IMR-90 (cell line): ENCODE measurements at regions not wholly inside any gene's neighbourhood (a gene's known extent, or its start where the extent isn't known, plus 50 kb on each side); places are given as distances from the start of the nearest gene placed in this dataset.

Experiments used
- ATAC-seq: fragments of 200-7000 bp; cut with Tn5 transposase; 2 replicates; pipeline ENCODE4 v1.9.1; 2020; ENCODE audit warnings: low read depth, mild to moderate bottlenecking, moderate library complexity
- BruUV-seq: library from RNA; stranded (reverse); fragments of 400-500 nt; replicated peaks from 2 replicates; lab custom pipeline; 2021; lab: Mats Ljungman, UMichigan
- CTCF ChIA-PET: fragments of 300-600 bp; formaldehyde crosslinking; extraction: SDS; loops from one replicate; lab custom pipeline; 2021; ENCODE audit warnings: antibody characterized with exemption; lab: Yijun Ruan, JAX
- POLR2A ChIA-PET: fragments of 300-600 bp; sonication (Branson Sonifier 250); formaldehyde crosslinking; loops from one replicate; lab custom pipeline; 2022; ENCODE audit warnings: antibody characterized with exemption; ENCODE audit not compliant: unreplicated experiment; lab: Charles Lee
- DNase-seq: peaks from one replicate; pipeline ENCODE4 v3.0.0; 2013
- H2AFZ ChIP-seq: replicated peaks from 2 replicates; pipeline ENCODE3; 2013; ENCODE audit warnings: low read length, mild to moderate bottlenecking; ENCODE audit not compliant: poor library complexity
- H2AK5ac ChIP-seq: 2 replicates; pipeline ENCODE4 v1.6.1; 2013; ENCODE audit warnings: low read depth, low read length, inconsistent platforms
- H2AK9ac ChIP-seq: replicated peaks from 2 replicates; pipeline ENCODE3; 2013; ENCODE audit warnings: mild to moderate bottlenecking, low read depth, low read length, moderate library complexity; ENCODE audit not compliant: poor library complexity
- H2BK120ac ChIP-seq: 2 replicates; pipeline ENCODE4 v1.6.1; 2013; ENCODE audit warnings: low read depth, low read length, inconsistent platforms
- H2BK15ac ChIP-seq: 3 replicates; pipeline ENCODE4 v1.6.1; 2013; ENCODE audit warnings: low read depth, low read length, inconsistent platforms
- H2BK20ac ChIP-seq: 2 replicates; pipeline ENCODE4 v1.6.1; 2013; ENCODE audit warnings: low read depth, mild to moderate bottlenecking, inconsistent platforms, low read length, moderate library complexity
- H2BK5ac ChIP-seq: 2 replicates; pipeline ENCODE4 v1.6.1; 2013; ENCODE audit warnings: mild to moderate bottlenecking, low read depth, low read length, inconsistent platforms; ENCODE audit not compliant: poor library complexity, severe bottlenecking
- H3K14ac ChIP-seq: replicated peaks from 2 replicates; pipeline ENCODE4 v1.6.1; 2013; ENCODE audit warnings: low read depth, low read length, inconsistent platforms
- H3K18ac ChIP-seq: 2 replicates; pipeline ENCODE4 v1.6.1; 2013; ENCODE audit warnings: low read depth, low read length, control low read depth
- H3K23ac ChIP-seq: 2 replicates; pipeline ENCODE4 v1.6.1; 2013; ENCODE audit warnings: low read depth, low read length, inconsistent platforms
- H3K27ac ChIP-seq: 2 replicates; pipeline ENCODE4 v1.5.1; 2013; ENCODE audit warnings: mild to moderate bottlenecking, control low read depth, low read length; ENCODE audit not compliant: insufficient read depth
- H3K27me3 ChIP-seq: 2 replicates; pipeline ENCODE4 v1.6.1; 2013; ENCODE audit warnings: low read length; ENCODE audit not compliant: control insufficient read depth, insufficient read depth
- H3K36me3 ChIP-seq: 2 replicates; pipeline ENCODE4 v1.6.1; 2013; ENCODE audit warnings: low read length, mixed read lengths; ENCODE audit not compliant: control insufficient read depth, insufficient read depth
- H3K4ac ChIP-seq: 2 replicates; pipeline ENCODE4 v1.6.1; 2013; ENCODE audit warnings: low read depth, low read length, inconsistent platforms
- H3K4me1 ChIP-seq: 2 replicates; pipeline ENCODE4 v1.6.1; 2013; ENCODE audit warnings: low read length, mixed read lengths; ENCODE audit not compliant: control insufficient read depth, insufficient read depth
- H3K4me2 ChIP-seq: 2 replicates; pipeline ENCODE4 v1.6.1; 2013; ENCODE audit warnings: low read depth, mild to moderate bottlenecking, control low read depth, low read length, moderate library complexity
- H3K4me3 ChIP-seq: 2 replicates; pipeline ENCODE4 v1.5.1; 2013; ENCODE audit warnings: low read depth, mild to moderate bottlenecking, control low read depth, low read length, moderate library complexity; ENCODE audit not compliant: insufficient read depth
- H3K56ac ChIP-seq: 2 replicates; pipeline ENCODE4 v1.6.1; 2013; ENCODE audit warnings: low read length, inconsistent platforms; ENCODE audit not compliant: insufficient read depth; ENCODE audit errors: extremely low read depth
- H3K79me1 ChIP-seq, 2 experiments: 2 replicates each; pipeline ENCODE4 v1.6.1; 2013; ENCODE audit warnings: low read length in 2 of 2, inconsistent platforms in 1 of 2, low read depth in 1 of 2
- H3K9ac ChIP-seq: 2 replicates; pipeline ENCODE4 v1.6.1; 2013; ENCODE audit warnings: low read depth, low read length, control low read depth
- H3K9me1 ChIP-seq: 2 replicates; pipeline ENCODE4 v1.6.1; 2013; ENCODE audit warnings: low read length, inconsistent platforms; ENCODE audit not compliant: insufficient read depth
- H3K9me3 ChIP-seq: 2 replicates; pipeline ENCODE4 v1.6.1; 2013; ENCODE audit warnings: low read length; ENCODE audit not compliant: control insufficient read depth, insufficient read depth
- H4K20me1 ChIP-seq: 2 replicates; pipeline ENCODE4 v1.6.1; 2013; ENCODE audit warnings: low read length, inconsistent platforms; ENCODE audit not compliant: insufficient read depth
- H4K5ac ChIP-seq: 2 replicates; pipeline ENCODE4 v1.6.1; 2013; ENCODE audit warnings: mild to moderate bottlenecking, low read depth, low read length, control low read depth
- H4K8ac ChIP-seq, 2 experiments: 2 replicates each; pipeline ENCODE4 v1.6.1; 2013; ENCODE audit warnings: low read depth in 2 of 2, low read length in 2 of 2, control low read depth in 1 of 2, inconsistent platforms in 1 of 2
- H4K91ac ChIP-seq: 2 replicates; pipeline ENCODE4 v1.6.1; 2013; ENCODE audit warnings: low read depth, low read length, inconsistent platforms; ENCODE audit not compliant: insufficient read depth
- MAFK ChIP-seq: IDR thresholded peaks from 2 replicates; pipeline ENCODE4 v1.6.1; 2012; ENCODE audit warnings: low read depth, low read length, improper control_type of control experiment
- POLR2A ChIP-seq: IDR thresholded peaks from 2 replicates; pipeline ENCODE4 v1.6.1; 2012; ENCODE audit warnings: mild to moderate bottlenecking, low read depth, low read length
- RAD21 ChIP-seq: IDR thresholded peaks from 2 replicates; pipeline ENCODE4 v1.6.1; 2012; ENCODE audit warnings: low read length, improper control_type of control experiment
- WGBS, 2 experiments: methylation state at CpG; one replicate each; pipeline versions ENCODE4 v1.1.5 to v1.1.7; 2013; ENCODE audit warnings: missing lambda C conversion rate in 2 of 2; ENCODE audit not compliant: insufficient read length in 1 of 2; ENCODE audit errors: extremely low coverage in 2 of 2; 5-methylcytosine and 5-hydroxymethylcytosine counted together
- dilution Hi-C: fragments of 300-500 bp; cut with HindIII; formaldehyde crosslinking; loops from one replicate; pipeline ENCODE4 v1.14.3; 2018; ENCODE audit warnings: low sequenced_read_pairs; ENCODE audit not compliant: unreplicated experiment
- in situ Hi-C: fragments of 300-500 bp; cut with MboI; formaldehyde crosslinking; loops from 3 replicates; pipeline ENCODE4 v1.14.3; 2019; ENCODE audit warnings: low sequenced_read_pairs, inconsistent platforms, mixed read lengths
- intact Hi-C: fragments of 100-400 bp; cut with micrococcal nuclease; formaldehyde crosslinking; loops from 2 replicates; pipeline ENCODE4 v1.10.0; 2022
- TF ChIP-seq, protein P1 (sequence below): fragments of 150-350 bp; IDR thresholded peaks from 2 replicates; pipeline ENCODE4 v1.6.1; 2017; ENCODE audit warnings: mild to moderate bottlenecking, antibody characterized with exemption, low read length, low read depth

DNA sequence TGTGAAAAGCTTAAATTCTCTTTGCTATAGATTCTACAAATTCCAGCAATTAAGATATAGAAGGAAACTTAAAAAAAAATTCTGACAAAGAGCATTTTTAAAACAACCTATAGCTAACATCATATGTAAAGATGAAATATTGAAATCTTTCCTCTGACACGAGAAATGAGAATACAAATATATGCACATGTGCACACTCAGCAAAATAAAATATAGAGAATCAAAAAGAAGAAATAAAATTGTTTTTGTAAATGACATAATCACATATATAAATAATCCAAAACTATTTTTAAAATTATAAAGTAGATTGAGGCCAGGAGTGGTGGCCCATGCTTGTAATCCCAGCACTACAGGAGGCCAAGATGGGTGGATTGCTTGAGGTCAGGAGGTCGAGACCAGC, 265.1 kb downstream of the IRX2 start:
- ChIA-PET CTCF (interaction anchor here (0.6 kb wide), 1 partner anchor 68 kb away, joined by 3 read pairs; no protein-coding TSS in a partner anchor), POLR2A (no interaction called here)
- no peak overlapping the region for H3K4me2 ChIP-seq
- no peak overlapping the region for H3K56ac ChIP-seq
- H2AK5ac ChIP-seq, result no peak overlapping the region
- no peaks in the 10 kb centered on the region for H3K4me1 ChIP-seq
- no peak overlapping the region for H2BK120ac ChIP-seq
- peaks cover 17% of the 10 kb centered on the region for H3K9me3 ChIP-seq
- dilution Hi-C loops, result no loop called here
- DNase-seq (no peak), ATAC-seq (no peak)
- H4K5ac ChIP-seq, result no peak overlapping the region
- H3K23ac ChIP-seq, result no peak overlapping the region
- H3K4me3 ChIP-seq, result no peak overlapping the region
- no peak overlapping the region for H3K14ac ChIP-seq
- H3K79me1 ChIP-seq, result no peaks in the 10 kb centered on the region
- H3K9me1 ChIP-seq, result no peaks in the 10 kb centered on the region
- no peak overlapping the region for H3K27ac ChIP-seq
- H3K36me3 ChIP-seq, result no peaks in the 10 kb centered on the region
- H3K18ac ChIP-seq, result no peak overlapping the region
- H2BK15ac ChIP-seq, result no peak overlapping the region
- H4K91ac ChIP-seq, result no peak overlapping the region
- TF ChIP-seq RAD21, result no peak
- no peak for TF ChIP-seq POLR2A
- peak; percentile 77 for TF ChIP-seq MAFK
- TF ChIP-seq, protein P1, sequence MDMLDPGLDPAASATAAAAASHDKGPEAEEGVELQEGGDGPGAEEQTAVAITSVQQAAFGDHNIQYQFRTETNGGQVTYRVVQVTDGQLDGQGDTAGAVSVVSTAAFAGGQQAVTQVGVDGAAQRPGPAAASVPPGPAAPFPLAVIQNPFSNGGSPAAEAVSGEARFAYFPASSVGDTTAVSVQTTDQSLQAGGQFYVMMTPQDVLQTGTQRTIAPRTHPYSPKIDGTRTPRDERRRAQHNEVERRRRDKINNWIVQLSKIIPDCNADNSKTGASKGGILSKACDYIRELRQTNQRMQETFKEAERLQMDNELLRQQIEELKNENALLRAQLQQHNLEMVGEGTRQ, result no peak
- no peaks in the 10 kb centered on the region for H3K27me3 ChIP-seq
- in situ Hi-C loops, result no loop called here
- H4K8ac ChIP-seq, result no peak overlapping the region
- H3K4ac ChIP-seq, result no peak overlapping the region
- no peak overlapping the region for H2AFZ ChIP-seq
- no peaks in the 10 kb centered on the region for H4K20me1 ChIP-seq
- H2AK9ac ChIP-seq, result no peak overlapping the region
- intact Hi-C loops, result no loop called here
- WGBS, 2 experiments, result no CpG with 5 or more reads among the region's 2 CpGs
- H3K9ac ChIP-seq, result no peak overlapping the region
- no TSS peak for BruUV-seq
- no peak overlapping the region for H2BK5ac ChIP-seq
- H2BK20ac ChIP-seq, result no peak overlapping the region
